Activated effector memory CD4-positive, alpha-beta T cell treated with anti-CD3 and anti-CD28 coated beads, Interleukin-2, amount 50 U/mL, for 16 hours (primary cell): ENCODE measurements at regions not wholly inside any gene's neighbourhood (a gene's known extent, or its start where the extent isn't known, plus 50 kb on each side); places are given as distances from the start of the nearest gene placed in this dataset.
"Not testable (repeated sequence)": the region's sequence is repeated elsewhere in the genome, so short reads cannot be mapped to it uniquely, and the experiment has no call there.

Source experiments
- DNase-seq: peaks from one replicate; pipeline ENCODE4 v3.0.0-alpha.2; 2020

- DNase-seq = no peak
These were observed 442.2 kb downstream of the SLC6A15 start for GRCh38 chr12:84470361-84470760.

- no peak for DNase-seq
These were observed 448.0 kb downstream of the SLC6A15 start for GRCh38 chr12:84464616-84465015.

GRCh38 chr12:84463741-84464495 is 448.7 kb downstream of the SLC6A15 start:
- no peak for DNase-seq

- DNase-seq = no peak
These were observed 457.0 kb downstream of the SLC6A15 start for GRCh38 chr12:84455598-84455997.

- not testable (repeated sequence) for DNase-seq
These were observed 466.1 kb downstream of the SLC6A15 start for GRCh38 chr12:84446478-84446877.

GRCh38 chr12:84436134-84436533 is 476.5 kb downstream of the SLC6A15 start:
- DNase-seq = no peak

- no peak for DNase-seq
These were observed 476.9 kb downstream of the SLC6A15 start for GRCh38 chr12:84435682-84436081.

- DNase-seq = no peak
These were observed 490.3 kb downstream of the SLC6A15 start for GRCh38 chr12:84422340-84422739.

- DNase-seq = no peak
These were observed 491.5 kb downstream of the SLC6A15 start for GRCh38 chr12:84421103-84421502.

GRCh38 chr12:84416626-84417025 is 496.0 kb downstream of the SLC6A15 start:
- DNase-seq = no peak

- DNase-seq = no peak
These were observed 496.7 kb downstream of the SLC6A15 start for GRCh38 chr12:84415946-84416345.

- no peak for DNase-seq
These were observed 498.9 kb downstream of the SLC6A15 start for GRCh38 chr12:84413656-84414055.

GRCh38 chr12:84412226-84412625 is 500.4 kb downstream of the SLC6A15 start:
- no peak for DNase-seq

- no peak for DNase-seq
These were observed 501.6 kb downstream of the SLC6A15 start for GRCh38 chr12:84411031-84411430.

GRCh38 chr12:84408936-84409335 is 503.7 kb downstream of the SLC6A15 start:
- DNase-seq = no peak

- not testable (repeated sequence) for DNase-seq
These were observed 505.9 kb downstream of the SLC6A15 start for GRCh38 chr12:84406720-84407119.

GRCh38 chr12:84397846-84398245 is 514.8 kb downstream of the SLC6A15 start:
- no peak for DNase-seq

- no peak for DNase-seq
These were observed 515.3 kb downstream of the SLC6A15 start for GRCh38 chr12:84397263-84397662.

- not testable (repeated sequence) for DNase-seq
These were observed 521.4 kb downstream of the SLC6A15 start for GRCh38 chr12:84391176-84391575.

- no peak for DNase-seq
These were observed 528.2 kb downstream of the SLC6A15 start for GRCh38 chr12:84384384-84384783.

GRCh38 chr12:84382486-84382885 is 530.1 kb downstream of the SLC6A15 start:
- DNase-seq = not testable (repeated sequence)

GRCh38 chr12:84376320-84376719 is 536.3 kb downstream of the SLC6A15 start:
- DNase-seq = no peak

GRCh38 chr12:84375449-84376170 is 537.0 kb downstream of the SLC6A15 start:
- DNase-seq = no peak

- no peak for DNase-seq
These were observed 550.1 kb downstream of the SLC6A15 start for GRCh38 chr12:84362552-84362897.
